Endothelial cell of umbilical vein (primary cell): ENCODE measurements at regions not wholly inside any gene's neighbourhood (a gene's known extent, or its start where the extent isn't known, plus 50 kb on each side); places are given as distances from the start of the nearest gene placed in this dataset.

Source experiments
- BruUV-seq: library from RNA; stranded (reverse); fragments of 400-500 nt; replicated peaks from 2 replicates; lab custom pipeline; 2021; lab: Mats Ljungman, UMichigan
- CTCF ChIA-PET: fragments of 300-600, 350-600 bp; sonication (Branson Sonifier 250); formaldehyde crosslinking; loops from one replicate; lab custom pipeline; 2021; ENCODE audit warnings: antibody characterized with exemption, inconsistent platforms; lab: Charles Lee
- POLR2A ChIA-PET: fragments of 300-600, 350-600 bp; sonication (Branson Sonifier 250); formaldehyde crosslinking; loops from one replicate; lab custom pipeline; 2021; ENCODE audit warnings: antibody characterized with exemption, inconsistent platforms; lab: Charles Lee
- DNase-seq: peaks from one replicate; pipeline ENCODE4 v3.0.0-alpha.2; 2011; ENCODE audit warnings: low read depth, low spot score
- FAIRE-seq: peaks from 2 replicates; lab custom pipeline; 2011; peaks lifted over from hg19 to GRCh38; lab: Jason Lieb, UNC
- H2AFZ ChIP-seq: 2 replicates; pipeline ENCODE4 v1.6.0; 2012; ENCODE audit warnings: low read depth, low read length, control low read depth, inconsistent platforms
- H3K27ac ChIP-seq: 2 replicates; pipeline ENCODE4 v1.5.1; 2011; ENCODE audit warnings: low read depth, mild to moderate bottlenecking, control low read depth, low read length, moderate library complexity; ENCODE audit not compliant: insufficient read depth
- H3K27me3 ChIP-seq, 2 experiments: 2 replicates each; pipeline versions ENCODE4 v1.6.0 to v1.6.1; 2011; ENCODE audit warnings: low read length in 2 of 2, mixed read lengths in 1 of 2; ENCODE audit not compliant: control insufficient read depth in 2 of 2, insufficient read depth in 2 of 2
- H3K36me3 ChIP-seq, 2 experiments: 2 replicates in 1 of 2; 3 replicates in 1 of 2; pipeline ENCODE4 v1.5.1; 2011; ENCODE audit warnings: low read length in 2 of 2, mild to moderate bottlenecking in 1 of 2, moderate library complexity in 1 of 2; ENCODE audit not compliant: control insufficient read depth in 2 of 2, insufficient read depth in 2 of 2; ENCODE audit errors: extremely low read depth in 1 of 2
- H3K4me1 ChIP-seq: 3 replicates; pipeline ENCODE4 v1.5.1; 2011; ENCODE audit warnings: mild to moderate bottlenecking, low read length; ENCODE audit not compliant: control insufficient read depth, insufficient read depth; ENCODE audit errors: extremely low read depth
- H3K4me2 ChIP-seq: 2 replicates; pipeline ENCODE4 v1.6.1; 2011; ENCODE audit warnings: low read length, control low read depth, mixed read lengths; ENCODE audit not compliant: insufficient read depth
- H3K4me3 ChIP-seq, 3 experiments: fragments of 200-600 bp in 1 of 3; sonication (generic), shearing (Covaris generic) in 1 of 3; replicated peaks in 1 of 3; 2 replicates each; pipeline ENCODE4 v1.5.1; 2011 to 2016; ENCODE audit warnings: control low read depth in 3 of 3, low read length in 3 of 3, mild to moderate bottlenecking in 2 of 3, inconsistent platforms in 1 of 3, low read depth in 1 of 3, moderate library complexity in 1 of 3; ENCODE audit not compliant: insufficient read depth in 1 of 3
- H3K79me2 ChIP-seq: 2 replicates; pipeline ENCODE4 v1.6.0; 2012; ENCODE audit warnings: low read length, inconsistent platforms; ENCODE audit not compliant: control insufficient read depth, insufficient read depth
- H3K9ac ChIP-seq: replicated peaks from 2 replicates; pipeline ENCODE3; 2011; ENCODE audit warnings: low read length, control low read depth; ENCODE audit not compliant: insufficient read depth; ENCODE audit errors: extremely low read depth
- H3K9me1 ChIP-seq: replicated peaks from 3 replicates; pipeline ENCODE4 v1.6.0; 2011; ENCODE audit warnings: mild to moderate bottlenecking, low read length; ENCODE audit not compliant: control insufficient read depth, insufficient read depth; ENCODE audit errors: extremely low read depth
- H3K9me3 ChIP-seq: replicated peaks from 2 replicates; pipeline ENCODE4 v1.5.1; 2012; ENCODE audit warnings: low read length, inconsistent platforms; ENCODE audit not compliant: control insufficient read depth, insufficient read depth
- H4K20me1 ChIP-seq: replicated peaks from 2 replicates; pipeline ENCODE3; 2011; ENCODE audit warnings: mild to moderate bottlenecking, low read length; ENCODE audit not compliant: control insufficient read depth, insufficient read depth; ENCODE audit errors: extremely low read depth
- EZH2 ChIP-seq: IDR thresholded peaks from 2 replicates; pipeline ENCODE4 v1.6.1; 2012; ENCODE audit warnings: borderline replicate concordance, low read depth, mild to moderate bottlenecking, moderate library complexity, low read length, inconsistent platforms; ENCODE audit not compliant: severe bottlenecking
- FOS ChIP-seq: IDR thresholded peaks from 2 replicates; pipeline ENCODE4 v1.6.1; 2011; ENCODE audit warnings: mild to moderate bottlenecking, low read length, moderate library complexity, borderline replicate concordance; ENCODE audit not compliant: insufficient read depth
- GATA2 ChIP-seq: IDR thresholded peaks from 2 replicates; pipeline ENCODE4 v1.7.0; 2011; ENCODE audit warnings: low read depth, mild to moderate bottlenecking, moderate library complexity, mixed read lengths, low read length; ENCODE audit not compliant: insufficient read length, insufficient read depth
- JUN ChIP-seq: IDR thresholded peaks from 2 replicates; pipeline ENCODE4 v1.6.1; 2011; ENCODE audit warnings: borderline replicate concordance, low read depth; ENCODE audit not compliant: insufficient read length, insufficient read depth
- MYC ChIP-seq: IDR thresholded peaks from one replicate; pipeline ENCODE4 v1.6.1; 2011; ENCODE audit warnings: mild to moderate bottlenecking, low read depth, low read length
- POLR2A ChIP-seq: IDR thresholded peaks from 2 replicates; pipeline ENCODE4 v1.6.1; 2012; ENCODE audit warnings: low read depth, mild to moderate bottlenecking, control low read depth, low read length
- POLR2AphosphoS5 ChIP-seq: IDR thresholded peaks from 2 replicates; pipeline ENCODE4 v1.6.1; 2012; ENCODE audit warnings: low read depth, mild to moderate bottlenecking, control low read depth, low read length, moderate library complexity; ENCODE audit not compliant: insufficient read depth
- dilution Hi-C: fragments of 300-500 bp; cut with MboI; formaldehyde crosslinking; loops from one replicate; pipeline ENCODE4 v1.15.0; 2019; ENCODE audit warnings: low sequenced_read_pairs; ENCODE audit not compliant: extremely low pct_ligation_motif_present
- intact Hi-C: fragments of 100-400 bp; cut with micrococcal nuclease; formaldehyde crosslinking; loops from one replicate; pipeline ENCODE4 v1.10.0; 2022
- TF ChIP-seq, protein P1 (sequence below): IDR thresholded peaks from 2 replicates; pipeline ENCODE4 v1.6.1; 2011; ENCODE audit not compliant: insufficient read depth, insufficient read length
- TF ChIP-seq, protein P2 (sequence below), 2 donors: IDR thresholded peaks; 1 replicate in 1 of 2; 2 replicates in 1 of 2; pipeline ENCODE4 v1.5.1; 2011; ENCODE audit warnings: low read length in 2 of 2, mild to moderate bottlenecking in 2 of 2, moderate library complexity in 2 of 2, control low read depth in 1 of 2, inconsistent platforms in 1 of 2, low read depth in 1 of 2; ENCODE audit not compliant: insufficient read depth in 1 of 2; ENCODE audit errors: extremely low read depth in 1 of 2

DNA sequence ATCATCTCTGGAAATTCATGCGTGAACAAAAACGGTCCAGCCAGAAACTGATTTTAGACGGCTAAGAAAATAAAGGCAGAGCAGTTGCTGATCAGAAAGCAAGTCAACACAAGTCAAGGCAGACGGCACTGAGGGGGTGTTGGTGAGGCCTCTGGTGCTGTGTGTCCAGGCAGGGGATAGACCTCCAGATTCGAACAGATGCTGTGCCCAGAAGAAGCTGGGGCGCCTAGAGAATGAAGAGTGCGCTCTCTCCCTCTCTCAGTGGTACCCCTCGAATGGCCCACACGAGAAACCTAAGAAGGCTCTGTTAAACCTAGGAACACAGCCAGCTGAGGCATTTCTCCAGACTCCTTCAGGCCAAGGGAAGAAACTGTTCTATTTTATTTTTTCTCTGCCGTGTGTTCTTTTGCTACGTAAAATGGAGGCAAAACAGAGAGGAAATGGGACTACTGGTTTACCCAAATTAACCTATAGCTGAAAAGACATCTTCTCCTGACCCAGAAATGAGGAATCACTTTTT, 178.3 kb downstream of the PMP22 start:
- Histone ChIP-seq H3K79me2 (no peaks in the 10 kb centered on the region), H3K4me1 (no peaks in the 10 kb centered on the region), H2AFZ (no peak overlapping the region), H3K27ac (no peak overlapping the region), H4K20me1 (no peaks in the 10 kb centered on the region), H3K9me1 (no peaks in the 10 kb centered on the region), H3K4me2 (no peak overlapping the region), H3K27me3 (no peaks in the 10 kb centered on the region), H3K9ac (no peak overlapping the region), H3K4me3 (no peak overlapping the region), H3K9me3 (no peaks in the 10 kb centered on the region), H3K36me3 (no peaks in the 10 kb centered on the region)
- no peak for DNase-seq
- intact Hi-C loops (no loop called here), dilution Hi-C loops (no loop called here)
- no peak for FAIRE-seq
- ChIA-PET CTCF (no interaction called here), POLR2A (no interaction called here)
- TF ChIP-seq JUN (no peak), POLR2A (no peak), MYC (no peak), POLR2AphosphoS5 (no peak), FOS (no peak), EZH2 (no peak), GATA2 (no peak)
- TF ChIP-seq, protein P1, sequence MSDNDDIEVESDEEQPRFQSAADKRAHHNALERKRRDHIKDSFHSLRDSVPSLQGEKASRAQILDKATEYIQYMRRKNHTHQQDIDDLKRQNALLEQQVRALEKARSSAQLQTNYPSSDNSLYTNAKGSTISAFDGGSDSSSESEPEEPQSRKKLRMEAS: no peak
- TF ChIP-seq, protein P2, sequence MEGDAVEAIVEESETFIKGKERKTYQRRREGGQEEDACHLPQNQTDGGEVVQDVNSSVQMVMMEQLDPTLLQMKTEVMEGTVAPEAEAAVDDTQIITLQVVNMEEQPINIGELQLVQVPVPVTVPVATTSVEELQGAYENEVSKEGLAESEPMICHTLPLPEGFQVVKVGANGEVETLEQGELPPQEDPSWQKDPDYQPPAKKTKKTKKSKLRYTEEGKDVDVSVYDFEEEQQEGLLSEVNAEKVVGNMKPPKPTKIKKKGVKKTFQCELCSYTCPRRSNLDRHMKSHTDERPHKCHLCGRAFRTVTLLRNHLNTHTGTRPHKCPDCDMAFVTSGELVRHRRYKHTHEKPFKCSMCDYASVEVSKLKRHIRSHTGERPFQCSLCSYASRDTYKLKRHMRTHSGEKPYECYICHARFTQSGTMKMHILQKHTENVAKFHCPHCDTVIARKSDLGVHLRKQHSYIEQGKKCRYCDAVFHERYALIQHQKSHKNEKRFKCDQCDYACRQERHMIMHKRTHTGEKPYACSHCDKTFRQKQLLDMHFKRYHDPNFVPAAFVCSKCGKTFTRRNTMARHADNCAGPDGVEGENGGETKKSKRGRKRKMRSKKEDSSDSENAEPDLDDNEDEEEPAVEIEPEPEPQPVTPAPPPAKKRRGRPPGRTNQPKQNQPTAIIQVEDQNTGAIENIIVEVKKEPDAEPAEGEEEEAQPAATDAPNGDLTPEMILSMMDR (IDR thresholded peaks at IDR 0.05; ENCODE audit: extremely low read depth in 1 of 2, insufficient read depth in 1 of 2, low read depth in 1 of 2, low read length in 2 of 2): no peak
- BruUV-seq: no TSS peak
